ENCODE measurements at regions not wholly inside any gene's neighbourhood (a gene's known extent, or its start where the extent isn't known, plus 50 kb on each side); places are given as distances from the start of the nearest gene placed in this dataset.

- CTCF ChIA-PET (ENCODE audit: partially characterized antibody), result interaction anchor here (0.6 to 1.2 kb wide), 3 partner anchors 27 to 1401 kb away, joined by 3 read pairs; no protein-coding TSS in a partner anchor
- Histone ChIP-seq H2BK15ac (ENCODE audit: low read length) (no peak overlapping the region), H3K27ac (ENCODE audit: low read depth, low read length) (no peak overlapping the region), H3K9me3 (ENCODE audit: insufficient read depth in 2 of 2, low read depth in 1 of 2, low read length in 1 of 2) (no peaks in the 10 kb centered on the region), H3K56ac (replicated peaks; ENCODE audit: insufficient read length, low read depth, low read length) (no peak overlapping the region), H4K20me1 (replicated peaks in 1 of 2; ENCODE audit: control insufficient read depth in 1 of 2, insufficient read depth in 2 of 2, low read length in 2 of 2) (peaks cover 0 to 3% of the 10 kb centered on the region in 2 experiments), H3K4me3 (ENCODE audit: extremely low read depth in 1 of 4, insufficient read depth in 2 of 4, low read depth in 3 of 4, low read length in 4 of 4) (no peak overlapping the region), H3K4ac (replicated peaks; ENCODE audit: insufficient read length, low read depth, low read length) (no peak overlapping the region), H2AK5ac (ENCODE audit: low read depth, low read length) (no peak overlapping the region), H3K79me1 (ENCODE audit: low read depth, low read length) (no peaks in the 10 kb centered on the region; the same call in 1 of the 2 replicates), H3K23me2 (ENCODE audit: low read depth, low read length) (no peaks in the 10 kb centered on the region), H3K27me3 (replicated peaks in 1 of 4; ENCODE audit: control insufficient read depth in 3 of 4, extremely low read depth in 1 of 4, insufficient read depth in 3 of 4, low read length in 3 of 4) (no peaks in the 10 kb centered on the region), H3K18ac (ENCODE audit: extremely low read depth, low read length) (no peak overlapping the region), H4K5ac (ENCODE audit: insufficient read length, low read depth, low read length) (no peak overlapping the region), H3K36me3 (ENCODE audit: control insufficient read depth in 2 of 4, insufficient read depth in 4 of 4, low read length in 3 of 4) (no peaks in the 10 kb centered on the region), H3K23ac (ENCODE audit: insufficient read length) (no peak overlapping the region), H3K14ac (ENCODE audit: insufficient read length) (no peak overlapping the region), H2AFZ (ENCODE audit: low read length) (no peak overlapping the region), H2BK120ac (replicated peaks; ENCODE audit: low read depth, low read length) (no peak overlapping the region), H3K4me1 (replicated peaks in 1 of 4; ENCODE audit: control insufficient read depth in 3 of 4, insufficient read depth in 4 of 4, low read length in 3 of 4) (no peaks in the 10 kb centered on the region), H4K8ac (ENCODE audit: extremely low read depth, insufficient read depth, low read length) (no peak overlapping the region), H2BK5ac (ENCODE audit: low read depth, low read length) (no peak overlapping the region), H3K9ac (replicated peaks in 1 of 4; ENCODE audit: extremely low read depth in 1 of 4, low read depth in 3 of 4, low read length in 3 of 4) (no peak overlapping the region), H2BK12ac (ENCODE audit: low read depth, low read length) (no peak overlapping the region), H3K4me2 (ENCODE audit: insufficient read depth in 1 of 2, low read depth in 2 of 2, low read length in 2 of 2) (no peak overlapping the region), H4K91ac (replicated peaks; ENCODE audit: insufficient read length, low read length) (no peak overlapping the region), H2BK20ac (ENCODE audit: low read length) (no peak overlapping the region), H3K79me2 (ENCODE audit: control insufficient read depth in 1 of 2, insufficient read depth in 2 of 2, low read length in 2 of 2) (no peaks in the 10 kb centered on the region)
- DNase-seq (ENCODE audit: low read depth in 1 of 2, low spot score in 2 of 2), result no peak
- 84% methylated on average over 4 of the region's 4 CpGs; no CpG with 5 or more reads in 1 of the 2 experiments for WGBS, 2 experiments (ENCODE audit: extremely low coverage in 1 of 2, insufficient coverage in 1 of 2, insufficient read length in 1 of 2, insufficient replicate concordance in 2 of 2, low coverage in 1 of 2, low lambda C conversion rate in 2 of 2, missing lambda C conversion rate in 1 of 2)
- FAIRE-seq, result no peak
- POLR2A ChIA-PET (ENCODE audit: partially characterized antibody), result no interaction called here
- TF ChIP-seq RFX5 (IDR thresholded peaks at IDR 0.05; ENCODE audit: borderline replicate concordance, low read depth, low read length) (no peak), YY1 (IDR thresholded peaks at IDR 0.05; ENCODE audit: low read depth, low read length) (no peak), POU5F1 (IDR thresholded peaks at IDR 0.05; ENCODE audit: low read depth, low read length) (no peak), SIX5 (IDR thresholded peaks at IDR 0.05; ENCODE audit: low read depth, low read length) (no peak), SIRT6 (IDR thresholded peaks at IDR 0.05; ENCODE audit: low read length) (no peak), E2F6 (IDR thresholded peaks at IDR 0.05) (no peak), PHF8 (conservative IDR thresholded peaks at IDR 0.05; ENCODE audit: low read depth, low read length) (no peak), EZH2 (IDR thresholded peaks at IDR 0.05; ENCODE audit: low read depth, low read length, severe bottlenecking) (no peak)
- TF ChIP-seq, protein P1, sequence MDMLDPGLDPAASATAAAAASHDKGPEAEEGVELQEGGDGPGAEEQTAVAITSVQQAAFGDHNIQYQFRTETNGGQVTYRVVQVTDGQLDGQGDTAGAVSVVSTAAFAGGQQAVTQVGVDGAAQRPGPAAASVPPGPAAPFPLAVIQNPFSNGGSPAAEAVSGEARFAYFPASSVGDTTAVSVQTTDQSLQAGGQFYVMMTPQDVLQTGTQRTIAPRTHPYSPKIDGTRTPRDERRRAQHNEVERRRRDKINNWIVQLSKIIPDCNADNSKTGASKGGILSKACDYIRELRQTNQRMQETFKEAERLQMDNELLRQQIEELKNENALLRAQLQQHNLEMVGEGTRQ (IDR thresholded peaks at IDR 0.05; ENCODE audit: low read length), result no peak
These were observed 83.5 kb downstream of the PRR15 start for GRCh38 chr7:29647020-29647654.
